GM21786 (cell line): ENCODE measurements at regions not wholly inside any gene's neighbourhood (a gene's known extent, or its start where the extent isn't known, plus 50 kb on each side); places are given as distances from the start of the nearest gene placed in this dataset.
"Not testable (repeated sequence)": the region's sequence is repeated elsewhere in the genome, so short reads cannot be mapped to it uniquely, and the experiment has no call there.

Experiments
- ATAC-seq: cut with Tn5 transposase; IDR thresholded peaks from one replicate; pipeline ENCODE4 v1.9.1; 2021; ENCODE audit not compliant: unreplicated experiment

DNA sequence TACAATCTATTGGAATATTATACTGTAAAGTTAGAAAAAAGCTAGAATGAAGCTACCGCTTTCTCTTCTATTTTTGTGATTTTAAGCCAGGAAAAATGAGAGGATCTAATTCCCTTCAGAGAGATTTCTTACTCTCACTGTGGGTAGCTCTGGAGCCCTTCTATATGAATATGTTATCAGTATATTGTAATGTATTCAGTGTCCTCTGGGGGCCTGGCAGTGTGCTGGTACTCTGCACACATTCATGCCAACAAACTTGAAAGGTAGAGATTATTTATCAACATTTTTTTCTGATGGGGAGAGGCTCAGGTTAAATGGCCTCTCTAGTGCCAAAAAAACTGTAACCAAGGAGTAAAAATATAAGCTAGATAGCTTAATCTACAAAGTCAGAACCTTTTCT is 292.8 kb downstream of the TTC6 start:
- ATAC-seq, result no peak

DNA sequence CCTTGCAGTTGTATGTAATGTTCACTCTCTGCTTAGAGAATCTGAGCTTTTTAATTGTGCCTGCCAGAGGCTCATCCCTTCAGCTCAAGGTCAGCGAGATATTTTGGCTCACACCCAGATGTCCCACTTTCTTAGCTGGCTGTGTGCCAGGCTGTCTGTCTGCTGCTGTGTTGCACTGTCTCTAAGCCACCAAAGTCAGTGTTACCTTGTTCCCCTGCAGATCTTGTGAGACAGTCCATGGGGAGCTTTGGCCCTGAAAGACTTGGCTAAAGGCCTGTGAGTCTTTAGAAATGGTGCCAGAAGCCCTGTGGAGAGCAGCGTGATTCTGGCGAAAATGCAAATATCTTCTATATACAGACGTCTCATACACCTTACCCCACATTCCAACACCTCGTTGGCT is 293.7 kb downstream of the TTC6 start:
- ATAC-seq, result no peak

DNA sequence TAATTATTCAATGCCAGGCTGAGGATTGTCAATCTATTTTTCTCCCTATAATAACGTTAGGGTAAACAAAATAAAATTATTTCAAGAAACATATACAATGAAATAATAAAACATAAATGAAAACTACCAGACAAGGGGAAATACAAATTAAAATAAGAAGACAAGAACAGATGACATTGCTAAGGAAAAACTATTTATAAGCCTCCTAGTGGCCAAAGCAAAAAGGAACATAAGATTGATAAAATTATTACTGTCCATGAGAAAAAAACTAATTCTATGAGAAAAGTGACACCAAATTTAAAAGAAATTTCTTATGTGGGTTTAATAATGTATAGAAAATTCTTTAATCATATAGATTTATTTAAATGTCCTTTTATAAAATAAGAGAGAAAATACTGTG is 294.7 kb downstream of the TTC6 start:
- ATAC-seq, result no peak

DNA sequence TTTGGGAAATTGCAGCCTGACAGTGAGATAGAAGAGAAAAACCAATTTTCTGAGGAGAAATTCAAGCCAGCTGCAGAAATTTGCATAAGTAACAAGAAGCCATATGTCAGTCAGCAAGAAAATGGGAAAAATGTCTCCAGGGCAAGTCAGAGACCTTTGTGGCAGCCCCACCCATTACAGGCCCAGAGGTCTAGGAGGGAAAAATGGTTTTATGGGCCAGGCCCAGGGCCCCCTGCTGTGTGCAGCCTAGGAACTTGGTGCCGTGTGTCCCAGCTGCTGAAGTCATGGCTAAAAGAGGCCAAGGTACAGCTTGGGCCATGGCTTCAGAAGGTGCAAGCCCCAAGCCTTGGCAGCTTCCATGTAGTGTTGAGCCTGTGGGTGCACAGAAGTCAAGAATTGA is 296.1 kb downstream of the TTC6 start:
- not testable (repeated sequence) for ATAC-seq

DNA sequence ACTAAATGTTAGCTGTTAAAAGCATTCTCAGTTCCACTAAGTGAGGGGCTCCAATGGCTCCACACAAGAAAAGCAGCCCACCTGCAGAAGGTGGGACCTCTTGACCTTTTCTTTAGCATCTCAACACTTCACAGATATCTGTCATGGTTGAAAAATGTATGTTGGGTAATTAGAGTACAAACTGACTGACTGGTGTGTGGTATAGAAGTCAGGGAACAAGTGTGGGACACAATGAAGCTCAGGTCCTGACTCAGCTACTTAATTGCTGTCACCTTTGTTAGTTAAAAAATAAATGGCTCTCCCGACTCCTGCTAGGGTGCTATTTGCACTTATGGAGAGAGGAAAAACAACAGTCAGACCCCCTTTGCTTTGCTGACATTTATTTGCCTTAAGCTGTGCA is 299.0 kb downstream of the TTC6 start:
- ATAC-seq, result no peak

DNA sequence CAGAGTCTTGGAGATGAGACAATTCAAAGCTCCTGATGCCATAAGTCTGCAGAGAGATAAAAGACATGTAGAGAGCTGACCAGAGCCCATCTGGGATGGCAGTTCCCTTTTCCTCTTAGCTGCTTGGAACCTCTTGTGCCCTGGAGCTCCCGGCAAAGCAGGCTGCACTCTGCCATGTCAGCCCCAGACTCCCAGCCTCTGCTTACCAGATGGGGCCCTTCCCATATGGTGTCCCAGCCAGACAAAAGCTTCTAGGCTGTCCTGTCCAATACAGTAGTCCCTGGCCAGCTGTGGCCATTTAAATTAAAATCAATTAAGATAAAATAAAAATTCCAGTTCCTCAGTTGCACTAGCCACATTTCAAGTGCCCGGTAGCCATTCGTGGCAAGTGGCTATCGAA is 303.9 kb downstream of the TTC6 start:
- ATAC-seq, result no peak

DNA sequence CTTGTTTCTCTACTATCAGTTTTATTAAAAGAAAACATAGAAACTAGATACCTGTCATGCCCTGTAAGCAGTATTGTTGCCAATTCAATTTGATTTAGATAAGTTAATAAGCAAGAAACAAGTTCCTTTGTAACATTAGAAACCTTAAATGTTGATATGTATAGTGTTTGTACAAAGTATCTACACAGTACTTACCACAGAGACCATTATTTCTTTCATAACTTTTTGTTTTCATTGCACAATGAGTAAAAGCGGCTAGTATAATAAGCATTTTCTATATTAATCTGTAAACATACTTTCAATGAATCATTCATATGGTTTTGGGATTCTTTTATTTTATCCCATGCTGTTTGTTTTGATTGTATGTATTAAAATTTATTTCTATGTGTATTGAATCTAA is 305.1 kb downstream of the TTC6 start:
- no peak for ATAC-seq

DNA sequence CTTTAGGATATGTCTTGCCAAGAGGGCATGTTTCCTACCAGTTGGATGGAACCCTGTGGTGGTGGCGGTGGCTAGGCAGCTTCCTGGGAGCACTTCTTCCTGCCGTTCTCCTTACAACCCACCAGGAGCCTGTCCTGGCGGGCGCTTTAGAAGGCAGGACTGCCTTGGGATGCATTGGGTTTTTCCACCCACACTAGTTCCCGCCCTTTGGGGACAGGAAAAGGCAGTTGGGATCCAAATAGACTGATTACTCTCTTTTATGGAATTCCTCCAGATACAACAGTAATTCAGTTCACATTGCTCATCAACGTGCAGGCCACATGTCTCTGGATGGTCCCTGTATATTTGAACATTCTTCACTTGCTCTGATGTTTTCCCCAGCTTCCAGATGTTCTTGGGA is 305.7 kb upstream of the SSTR1 start:
- no peak for ATAC-seq

DNA sequence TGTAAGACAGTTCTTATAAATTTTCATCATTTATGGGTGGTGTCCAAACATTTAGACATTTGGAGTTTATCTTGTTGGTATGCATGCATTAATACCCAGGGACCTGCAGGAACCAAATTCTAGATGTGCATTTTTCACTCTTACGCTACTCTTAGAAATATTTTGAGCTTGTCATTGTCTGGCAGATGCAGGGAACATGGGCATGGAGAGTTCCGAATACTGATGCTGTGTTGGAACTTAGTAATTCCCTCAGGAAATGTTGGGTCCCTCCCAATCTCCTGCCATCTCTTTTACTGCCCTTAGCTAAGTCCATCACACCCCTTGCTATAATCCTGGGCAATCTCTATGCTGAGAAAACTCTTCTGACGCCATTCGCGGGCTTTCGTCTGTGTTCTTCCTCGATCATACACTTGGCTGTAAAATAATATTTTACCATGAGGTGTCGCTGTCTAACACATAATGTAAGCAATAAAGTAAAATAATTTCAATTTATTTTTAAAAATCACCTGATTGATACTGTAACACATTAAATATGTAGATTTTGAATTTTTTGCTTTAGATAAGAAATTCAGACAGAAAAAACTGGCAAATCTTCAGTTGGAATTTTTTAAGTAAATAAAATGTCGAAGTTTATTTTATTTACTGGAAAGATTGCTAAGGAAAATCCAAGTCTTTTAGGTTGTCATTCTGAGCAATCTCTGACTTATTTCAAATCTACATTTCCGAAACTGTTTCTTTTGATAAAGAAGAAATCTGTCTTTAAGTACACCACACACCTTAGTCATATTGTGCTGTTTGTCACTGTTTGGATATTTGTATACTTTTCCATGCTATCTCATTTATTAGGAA is 304.1 kb upstream of the SSTR1 start:
- ATAC-seq, result no peak

DNA sequence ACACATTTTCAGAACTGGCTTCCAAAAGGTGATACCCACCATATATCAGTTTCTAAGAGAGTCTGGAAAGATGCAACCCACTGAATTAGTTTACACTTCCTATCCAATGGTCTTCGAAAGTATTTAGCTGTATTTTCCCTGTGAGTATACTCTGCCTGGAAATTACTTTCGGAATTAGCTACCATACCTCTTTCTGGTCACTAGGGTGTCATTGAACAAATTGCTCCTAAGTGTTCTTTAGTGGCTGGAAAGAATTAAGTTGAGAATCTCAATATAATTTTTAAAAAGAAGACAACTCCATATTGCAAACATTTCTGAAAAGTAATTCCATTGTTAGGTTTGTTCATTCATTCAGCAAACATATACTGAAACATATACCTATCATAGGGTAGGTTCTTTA is 283.1 kb upstream of the SSTR1 start:
- no peak for ATAC-seq

DNA sequence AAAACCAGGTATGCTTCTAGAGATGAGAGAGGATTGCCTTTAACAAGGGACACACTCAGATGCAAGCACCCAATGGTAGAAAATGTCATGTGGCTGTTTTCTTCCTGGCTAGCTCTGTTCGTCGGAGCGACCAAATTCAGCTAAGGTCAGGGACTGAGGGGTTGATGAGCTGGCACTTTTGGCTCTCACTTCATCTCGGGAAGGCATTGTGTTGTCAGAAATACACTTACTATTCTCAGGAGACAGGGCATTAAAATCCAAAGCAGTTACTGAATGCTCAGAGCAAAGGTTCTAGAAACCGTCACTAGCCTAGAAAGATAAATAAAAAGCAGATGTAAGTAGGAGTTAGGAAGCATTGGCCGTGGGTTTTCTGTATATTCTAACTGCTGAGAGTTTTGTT is 275.7 kb upstream of the SSTR1 start:
- no peak for ATAC-seq

DNA sequence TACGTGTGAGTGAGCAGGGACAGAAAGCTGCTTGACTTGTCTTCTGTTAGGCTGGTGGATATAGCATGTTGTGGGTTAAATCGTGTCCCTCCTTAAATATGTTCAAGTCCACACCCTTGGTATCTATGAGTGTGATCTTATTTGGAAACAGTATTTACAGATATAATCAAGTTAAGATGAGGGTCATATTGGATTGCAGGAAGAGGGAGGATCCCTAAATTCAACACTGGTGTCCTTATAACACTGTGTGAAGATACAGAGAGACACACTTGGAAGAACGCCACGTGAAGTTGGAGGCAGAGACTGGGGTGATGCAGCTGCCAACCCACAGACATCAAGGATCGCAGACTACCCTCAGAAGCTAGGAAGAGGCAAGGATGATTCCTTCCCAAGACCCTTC is 275.2 kb upstream of the SSTR1 start:
- no peak for ATAC-seq

DNA sequence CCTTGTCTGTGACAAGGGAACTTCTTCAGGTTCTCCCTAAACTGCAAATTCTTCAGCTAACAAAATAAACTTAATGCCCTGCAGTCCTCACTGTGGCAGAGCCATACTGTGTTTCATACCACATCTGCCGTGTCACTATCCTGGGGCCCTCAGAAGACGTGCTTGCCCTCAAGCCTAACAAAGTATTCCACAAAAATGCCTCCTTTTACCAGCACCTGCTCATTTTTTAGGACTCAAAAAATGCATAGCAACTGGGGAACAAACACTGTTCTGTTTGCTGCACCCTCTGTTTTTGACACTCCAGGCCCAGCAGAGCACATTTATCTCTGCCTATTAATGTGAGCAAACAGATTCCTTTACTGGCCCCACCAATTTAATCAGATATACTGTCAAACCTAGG is 270.7 kb upstream of the SSTR1 start:
- no peak for ATAC-seq

DNA sequence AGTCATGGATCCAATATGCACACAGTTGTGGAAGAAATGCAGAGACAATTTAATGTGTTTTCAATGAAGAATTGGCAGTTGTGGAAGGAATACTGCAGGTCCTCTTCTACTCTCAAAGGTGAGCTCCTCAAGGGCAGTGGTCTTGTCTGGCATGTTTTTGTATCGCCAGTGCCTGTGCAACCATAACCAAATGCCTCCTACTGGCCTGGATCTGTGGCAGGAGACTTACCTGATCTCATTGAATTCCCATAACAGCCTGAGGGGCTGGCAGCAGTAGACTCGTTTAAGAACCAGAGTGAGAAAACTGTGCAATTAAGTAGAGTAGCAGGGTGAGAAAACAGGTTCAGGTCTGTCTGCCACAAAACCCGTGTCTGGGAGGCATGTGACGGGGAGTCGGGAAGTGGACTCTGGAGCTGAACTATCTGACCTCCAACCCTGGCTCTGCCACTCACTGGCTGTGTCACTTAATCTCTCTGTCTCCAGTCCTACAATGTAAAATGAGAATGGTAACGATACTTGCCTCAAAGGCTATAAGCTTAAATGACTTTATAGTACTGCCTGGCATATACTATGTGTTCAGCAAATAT is 268.2 kb upstream of the SSTR1 start:
- ATAC-seq, result no peak

DNA sequence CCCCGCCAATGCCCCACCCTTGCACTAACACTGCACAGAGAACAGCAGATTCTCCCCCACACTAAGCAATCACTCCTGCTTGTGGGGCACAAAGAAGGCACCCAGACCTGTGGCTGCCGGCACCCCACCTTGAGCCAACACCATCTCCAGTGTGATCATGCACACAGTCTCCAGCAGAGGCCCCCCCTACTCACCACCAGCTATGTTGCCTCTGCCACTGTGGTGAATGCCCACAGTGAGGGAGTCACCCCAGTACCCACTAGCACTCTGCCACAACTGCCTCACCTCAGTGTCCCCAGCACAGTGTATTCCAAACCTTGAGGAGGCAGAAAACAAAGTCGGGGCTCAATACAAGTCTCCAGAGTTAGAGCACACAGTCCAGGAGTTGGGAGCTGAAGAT is 261.7 kb upstream of the SSTR1 start:
- no peak for ATAC-seq

DNA sequence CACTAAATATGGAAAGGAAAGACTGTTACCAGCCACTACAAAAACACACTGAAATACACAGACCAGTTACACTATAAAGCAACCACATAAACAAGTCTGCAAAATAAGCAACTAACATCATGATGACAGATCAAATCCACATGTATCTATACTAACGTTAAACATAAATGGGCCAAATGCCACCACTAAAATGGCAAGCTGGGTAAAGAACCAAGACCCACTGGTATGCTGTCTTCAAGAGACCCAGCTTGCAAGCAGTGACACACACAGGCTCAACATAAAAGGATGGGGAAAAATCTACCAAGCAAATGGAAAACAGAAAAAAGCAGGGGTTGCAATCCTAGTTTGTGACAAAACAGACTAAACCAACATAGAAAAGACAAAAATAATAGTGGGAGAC is 260.9 kb upstream of the SSTR1 start:
- ATAC-seq, result no peak

DNA sequence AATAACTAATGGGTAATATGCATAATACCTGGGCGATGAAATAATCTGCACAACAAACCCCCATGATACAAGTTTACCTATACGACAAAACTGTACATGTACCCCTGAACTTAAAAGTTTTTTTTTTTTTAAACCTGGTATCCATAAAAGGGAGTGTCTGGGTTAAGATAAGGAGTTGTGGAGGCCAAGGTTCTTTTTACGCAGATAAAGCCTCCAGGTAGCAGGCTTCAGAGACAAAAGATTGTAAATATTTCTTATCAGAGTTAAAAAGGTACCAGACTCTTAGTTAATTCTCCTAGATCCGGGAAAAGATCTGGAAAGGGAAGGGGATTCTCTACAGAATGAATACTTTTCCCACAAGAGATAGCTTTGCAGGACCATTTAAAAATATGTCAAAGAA is 259.4 kb upstream of the SSTR1 start:
- no peak for ATAC-seq

DNA sequence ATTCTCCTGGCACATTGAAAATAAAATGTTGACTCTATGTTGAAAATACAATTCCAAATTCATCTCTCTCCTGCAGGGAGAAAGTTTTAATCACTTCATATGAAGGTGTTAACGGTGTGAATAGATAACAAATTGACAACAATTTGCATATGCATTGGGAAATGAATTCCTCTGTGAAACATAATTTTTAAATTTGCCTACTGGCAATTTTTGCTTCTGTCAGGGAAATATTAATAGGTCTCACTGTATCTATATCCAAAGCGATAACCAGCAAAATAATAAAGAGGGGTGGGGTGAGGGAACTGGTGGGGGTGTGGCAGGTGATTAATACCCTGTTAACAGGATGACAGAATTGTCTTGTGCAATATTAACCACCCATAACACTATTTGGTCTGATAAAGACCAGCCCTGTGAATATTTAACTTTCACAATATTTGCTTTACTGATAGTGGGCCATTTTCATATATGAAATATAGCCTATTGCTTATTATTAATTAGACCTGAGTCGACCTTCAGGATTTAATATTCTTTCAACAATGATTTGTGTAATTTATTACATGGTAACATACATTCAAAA is 239.0 kb upstream of the SSTR1 start:
- no peak for ATAC-seq

DNA sequence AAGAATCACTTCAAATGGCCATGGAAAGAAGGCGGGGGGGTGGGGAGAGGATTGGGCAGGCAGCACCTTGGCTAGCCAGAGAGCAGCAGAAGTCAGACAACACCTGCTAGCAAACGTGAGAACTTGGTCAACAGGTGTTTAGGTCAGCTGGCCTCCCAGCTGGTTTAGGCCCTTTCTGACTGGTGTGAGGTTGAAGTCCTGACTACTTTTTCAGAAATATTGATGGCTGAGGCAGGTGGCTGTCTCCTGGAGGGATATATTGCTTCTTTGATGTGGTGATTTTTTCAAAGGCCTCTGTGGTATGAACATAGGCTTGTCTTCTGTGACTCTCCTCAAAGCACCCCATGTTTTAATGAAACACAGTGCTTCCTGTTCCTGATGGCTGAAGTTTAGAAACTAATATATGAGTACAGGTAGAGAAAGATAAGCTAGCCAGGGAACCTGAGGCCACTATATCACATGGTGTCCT is 238.2 kb upstream of the SSTR1 start:
- ATAC-seq, result no peak

DNA sequence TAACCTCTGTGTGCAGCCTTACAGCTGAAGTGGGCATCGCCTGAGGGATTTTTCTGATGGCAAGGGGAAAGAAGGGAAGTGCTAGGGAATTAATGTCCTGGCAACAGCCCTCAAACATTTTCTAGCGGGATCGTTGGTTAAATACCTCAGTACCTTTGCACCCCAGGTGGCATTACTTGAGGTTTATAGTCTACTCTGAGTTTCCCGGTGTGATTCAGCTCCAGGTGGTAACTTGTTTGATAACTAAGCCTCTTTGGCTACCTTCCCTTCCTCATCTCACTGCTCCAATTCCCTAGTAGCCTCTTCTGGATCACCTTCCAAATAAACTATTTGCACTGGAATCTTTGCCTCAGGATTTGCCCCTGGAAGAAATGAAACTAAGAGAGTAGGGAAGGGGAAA is 237.0 kb upstream of the SSTR1 start:
- ATAC-seq, result no peak

DNA sequence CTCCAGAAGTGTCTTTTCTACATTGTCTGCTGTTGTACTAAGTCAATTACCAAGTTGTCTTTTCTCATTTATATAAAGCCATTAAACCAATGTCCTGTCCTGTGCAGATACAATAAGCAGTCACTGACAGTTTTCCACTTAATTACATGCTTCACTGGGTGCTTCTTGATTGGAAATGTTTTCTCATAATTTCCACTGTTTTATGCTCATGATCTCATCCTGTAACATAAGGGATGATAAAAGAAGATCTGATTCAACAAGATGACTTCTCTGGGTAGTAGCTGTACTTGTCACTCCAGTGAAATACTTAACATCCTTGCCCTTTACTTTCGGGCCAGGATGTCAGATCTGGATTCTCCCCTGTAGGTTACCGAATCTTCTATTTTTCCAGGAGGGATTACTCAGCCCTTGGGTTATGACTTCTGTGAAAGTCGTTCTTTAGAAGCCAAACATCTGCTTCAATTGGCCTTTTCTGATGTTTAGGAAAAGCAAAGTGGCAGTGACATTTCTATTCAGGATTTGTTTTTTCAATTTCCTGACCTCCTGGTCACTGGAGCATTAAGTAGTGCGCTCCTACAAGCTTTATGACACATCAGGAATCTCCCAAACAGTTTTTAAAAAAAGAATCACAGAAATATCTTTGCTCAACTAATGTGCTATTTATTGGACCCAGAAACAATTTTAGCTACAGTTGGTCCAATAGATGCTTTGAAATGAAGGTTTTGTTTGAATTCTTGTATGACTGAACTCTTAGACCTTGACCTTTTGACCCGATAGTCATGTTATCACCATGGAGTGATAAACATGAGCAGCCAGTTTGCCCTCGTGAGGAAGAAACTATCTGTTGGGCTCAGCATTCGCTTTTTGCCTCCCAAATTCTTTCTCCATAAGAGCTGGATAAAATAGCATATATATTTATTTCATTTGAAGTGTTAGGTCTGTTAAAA is 234.5 kb upstream of the SSTR1 start:
- ATAC-seq, result no peak
